WTC11 (cell line): ENCODE measurements at regions not wholly inside any gene's neighbourhood (a gene's known extent, or its start where the extent isn't known, plus 50 kb on each side); places are given as distances from the start of the nearest gene placed in this dataset.

ENCODE experiments used
- ATAC-seq: fragments of 200-7000 bp; cut with Tn5 transposase; 2 replicates; pipeline ENCODE4 v1.10.0; 2021; ENCODE audit warnings: mild to moderate bottlenecking, moderate library complexity
- CTCF ChIA-PET: fragments of 300-600 bp; sonication (Branson Sonifier 250); formaldehyde crosslinking; loops from one replicate; lab custom pipeline; 2021; ENCODE audit warnings: antibody characterized with exemption; lab: Charles Lee
- POLR2A ChIA-PET: fragments of 350-600 bp; sonication (Branson Sonifier 250); formaldehyde crosslinking; loops from one replicate; lab custom pipeline; 2021; ENCODE audit warnings: antibody characterized with exemption; lab: Charles Lee
- DNase-seq: peaks from one replicate; pipeline ENCODE4 v3.0.0; 2021; ENCODE audit warnings: low spot score
- H3K27ac Mint-ChIP-seq: 2 replicates; pipeline ENCODE4 v1.8.0; 2021; ENCODE audit warnings: mixed read lengths
- H3K27me3 Mint-ChIP-seq: 2 replicates; pipeline ENCODE4 v1.8.0; 2021; ENCODE audit warnings: low read depth, mild to moderate bottlenecking, moderate library complexity, mixed read lengths
- H3K36me3 Mint-ChIP-seq: 2 replicates; pipeline ENCODE4 v1.8.0; 2021; ENCODE audit warnings: mixed read lengths
- H3K4me1 Mint-ChIP-seq: 2 replicates; pipeline ENCODE4 v1.8.0; 2022; ENCODE audit warnings: mixed read lengths
- H3K4me3 Mint-ChIP-seq: 2 replicates; pipeline ENCODE4 v1.8.0; 2021; ENCODE audit warnings: mild to moderate bottlenecking, moderate library complexity, mixed read lengths
- H3K9me3 Mint-ChIP-seq: 2 replicates; pipeline ENCODE4 v1.8.0; 2021; ENCODE audit warnings: mixed read lengths
- ATF1 ChIP-seq: sonication (generic); formaldehyde crosslinking; IDR thresholded peaks from 2 replicates; pipeline ENCODE4 v1.8.1; 2023; ENCODE audit warnings: mild to moderate bottlenecking, moderate library complexity, missing genetic modification reagents
- ATF2 ChIP-seq: sonication (generic); formaldehyde crosslinking; IDR thresholded peaks from 2 replicates; pipeline ENCODE4 v1.8.1; 2022; ENCODE audit warnings: low read depth, missing genetic modification reagents, borderline replicate concordance
- CBFB ChIP-seq: sonication (generic); formaldehyde crosslinking; IDR thresholded peaks from 2 replicates; pipeline ENCODE4 v1.8.1; 2022; ENCODE audit warnings: mild to moderate bottlenecking, low read depth, missing genetic modification reagents
- CDX4 ChIP-seq: fragments of 250-450 bp; sonication (Bioruptor Pico); IDR thresholded peaks from 2 replicates; pipeline ENCODE4 v1.9.0; 2021; ENCODE audit warnings: moderate library complexity, mild to moderate bottlenecking, inconsistent platforms, borderline replicate concordance
- E2F5 ChIP-seq: sonication (generic); formaldehyde crosslinking; IDR thresholded peaks from 2 replicates; pipeline ENCODE4 v1.8.1; 2022; ENCODE audit warnings: mild to moderate bottlenecking, moderate library complexity, missing genetic modification reagents
- ERG ChIP-seq: fragments of 250-450 bp; sonication (Bioruptor Pico); IDR thresholded peaks from 2 replicates; pipeline ENCODE4 v1.8.0; 2021; ENCODE audit warnings: mild to moderate bottlenecking
- FOXJ3 ChIP-seq: sonication (generic); formaldehyde crosslinking; IDR thresholded peaks from 2 replicates; pipeline ENCODE4 v1.9.0; 2021; ENCODE audit warnings: missing genetic modification reagents, mild to moderate bottlenecking, borderline replicate concordance
- FOXP4 ChIP-seq: sonication (generic); formaldehyde crosslinking; IDR thresholded peaks from 2 replicates; pipeline ENCODE4 v1.8.0; 2022; ENCODE audit warnings: mild to moderate bottlenecking, missing genetic modification reagents
- GABPB1 ChIP-seq: sonication (generic); formaldehyde crosslinking; IDR thresholded peaks from 2 replicates; pipeline ENCODE4 v1.8.1; 2023; ENCODE audit warnings: mild to moderate bottlenecking, missing genetic modification reagents
- GTF2I ChIP-seq: fragments of 250-450 bp; sonication (Bioruptor Pico); conservative IDR thresholded peaks from 2 replicates; pipeline ENCODE4 v1.4.0; 2021; ENCODE audit warnings: mild to moderate bottlenecking
- HMGA2 ChIP-seq: fragments of 250-450 bp; sonication (Bioruptor Pico); IDR thresholded peaks from 2 replicates; pipeline ENCODE4 v1.4.0; 2021; ENCODE audit warnings: mild to moderate bottlenecking, moderate library complexity
- IRF2 ChIP-seq: sonication (generic); formaldehyde crosslinking; IDR thresholded peaks from 2 replicates; pipeline ENCODE4 v1.8.0; 2022; ENCODE audit warnings: low read depth, missing genetic modification reagents, borderline replicate concordance
- MLX ChIP-seq: sonication (generic); formaldehyde crosslinking; IDR thresholded peaks from 2 replicates; pipeline ENCODE4 v1.8.1; 2023; ENCODE audit warnings: mild to moderate bottlenecking, missing genetic modification reagents, moderate library complexity
- NFATC4 ChIP-seq: fragments of 250-450 bp; sonication (Bioruptor Pico); IDR thresholded peaks from 2 replicates; pipeline ENCODE4 v1.9.0; 2021; ENCODE audit warnings: mild to moderate bottlenecking
- NFYB ChIP-seq: sonication (generic); formaldehyde crosslinking; conservative IDR thresholded peaks from 2 replicates; pipeline ENCODE4 v1.8.0; 2022; ENCODE audit warnings: low read depth, missing genetic modification reagents
- PRRX2 ChIP-seq: fragments of 250-450 bp; sonication (Bioruptor Pico); IDR thresholded peaks from 2 replicates; pipeline ENCODE4 v1.8.0; 2021; ENCODE audit warnings: mild to moderate bottlenecking
- RORB ChIP-seq: fragments of 250-450 bp; sonication (Bioruptor Pico); IDR thresholded peaks from 2 replicates; pipeline ENCODE4 v1.9.0; 2021; ENCODE audit warnings: mild to moderate bottlenecking
- TCF7 ChIP-seq: sonication (generic); formaldehyde crosslinking; IDR thresholded peaks from 2 replicates; pipeline ENCODE4 v1.8.0; 2022; ENCODE audit warnings: mild to moderate bottlenecking, low read depth, missing genetic modification reagents, moderate library complexity
- TEAD1 ChIP-seq: sonication (generic); formaldehyde crosslinking; IDR thresholded peaks from 2 replicates; pipeline ENCODE4 v1.8.0; 2022; ENCODE audit warnings: mild to moderate bottlenecking, missing genetic modification reagents
- TEAD4 ChIP-seq: sonication (generic); formaldehyde crosslinking; IDR thresholded peaks from 2 replicates; pipeline ENCODE4 v1.8.0; 2022; ENCODE audit warnings: mild to moderate bottlenecking, missing genetic modification reagents
- ZNF219 ChIP-seq: sonication (generic); formaldehyde crosslinking; IDR thresholded peaks from 2 replicates; pipeline ENCODE4 v1.8.0; 2023; ENCODE audit warnings: missing genetic modification reagents, mild to moderate bottlenecking, borderline replicate concordance
- ZNF425 ChIP-seq: fragments of 250-450 bp; sonication (Bioruptor Pico); conservative IDR thresholded peaks from 2 replicates; pipeline ENCODE4 v1.9.0; 2021; ENCODE audit warnings: mild to moderate bottlenecking
- ZNF671 ChIP-seq: fragments of 250-450 bp; sonication (Bioruptor Pico); IDR thresholded peaks from 2 replicates; pipeline ENCODE4 v1.8.0; 2021; ENCODE audit warnings: mild to moderate bottlenecking

- no peak for TF ChIP-seq NFATC4
- TF ChIP-seq ZNF425 (CRISPR knock-in tag): no peak
- TF ChIP-seq GTF2I (CRISPR knock-in tag): no peak
- no peak for TF ChIP-seq FOXP4 (CRISPR knock-in tag)
- DNase-seq (no peak), ATAC-seq (no peak)
- no peak overlapping the region for H3K27ac Mint-ChIP-seq
- peaks cover 5% of the 10 kb centered on the region for H3K9me3 Mint-ChIP-seq
- no peaks in the 10 kb centered on the region for H3K36me3 Mint-ChIP-seq
- CTCF ChIA-PET: no interaction called here
- no peak overlapping the region for H3K4me3 Mint-ChIP-seq
- H3K27me3 Mint-ChIP-seq: no peaks in the 10 kb centered on the region
- no peaks in the 10 kb centered on the region for H3K4me1 Mint-ChIP-seq
- POLR2A ChIA-PET: no interaction called here
These were observed 1435.4 kb upstream of the LRRTM1 start for GRCh38 chr2:81739966-81740365.

GRCh38 chr2:81734981-81735380, 1430.4 kb upstream of the LRRTM1 start:
- POLR2A ChIA-PET: no interaction called here
- Mint-ChIP-seq H3K4me1 (peaks cover 10% of the 10 kb centered on the region), H3K9me3 (peaks cover 2% of the 10 kb centered on the region; the same call in 1 of the 2 replicates), H3K36me3 (no peaks in the 10 kb centered on the region), H3K4me3 (no peak overlapping the region), H3K27me3 (no peaks in the 10 kb centered on the region), H3K27ac (no peak overlapping the region; the same call in 1 of the 2 replicates)
- TF ChIP-seq ZNF425 (CRISPR knock-in tag) (no peak), NFYB (no peak), E2F5 (no peak), ATF1 (CRISPR knock-in tag) (no peak), ZNF671 (no peak), ERG (CRISPR knock-in tag) (no peak), CBFB (CRISPR knock-in tag) (no peak), PRRX2 (CRISPR knock-in tag) (no peak), ZNF219 (no peak), RORB (no peak), TEAD1 (CRISPR knock-in tag) (no peak), HMGA2 (CRISPR knock-in tag) (no peak), ATF2 (CRISPR knock-in tag) (no peak), IRF2 (CRISPR knock-in tag) (no peak), FOXJ3 (CRISPR knock-in tag) (no peak), CDX4 (no peak), MLX (CRISPR knock-in tag) (no peak), TCF7 (CRISPR knock-in tag) (no peak), TEAD4 (no peak), GABPB1 (CRISPR knock-in tag) (no peak)
- ATAC-seq (no peak), DNase-seq (no peak)
- CTCF ChIA-PET: no interaction called here
